H1 (cell line): ENCODE measurements at regions not wholly inside any gene's neighbourhood (a gene's known extent, or its start where the extent isn't known, plus 50 kb on each side); places are given as distances from the start of the nearest gene placed in this dataset.

ENCODE experiments used
- BCL11A ChIP-seq, 2 experiments: IDR thresholded peaks; one replicate each; pipeline ENCODE4 v1.6.1; 2011; ENCODE audit warnings: low read depth in 2 of 2, low read length in 2 of 2, mild to moderate bottlenecking in 2 of 2
- JUN ChIP-seq: IDR thresholded peaks from 2 replicates; pipeline ENCODE4 v1.6.1; 2011; ENCODE audit warnings: low read depth, mild to moderate bottlenecking, improper control_type of control experiment, low read length
- JUND ChIP-seq: IDR thresholded peaks from 2 replicates; pipeline ENCODE4 v1.6.1; 2011; ENCODE audit warnings: mild to moderate bottlenecking, improper control_type of control experiment, low read length
- RNF2 ChIP-seq: fragments of 200-900, 300-1000 bp; sonication (generic); IDR thresholded peaks from 2 replicates; pipeline ENCODE4 v1.7.1; 2016; ENCODE audit warnings: borderline replicate concordance, low read depth, mild to moderate bottlenecking, antibody characterized with exemption, low read length; ENCODE audit not compliant: poor library complexity, severe bottlenecking; ENCODE audit errors: missing control alignments
- SUZ12 ChIP-seq: fragments of 200-600 bp; sonication (generic); IDR thresholded peaks from 2 replicates; pipeline ENCODE4 v1.6.1; 2012; ENCODE audit warnings: mild to moderate bottlenecking, inconsistent platforms, low read length, moderate library complexity, mixed read lengths
- TF ChIP-seq, protein P1 (sequence below): fragments of 300-600 bp; sonication (generic); IDR thresholded peaks from 2 replicates; pipeline ENCODE4 v1.7.1; 2012; ENCODE audit warnings: low read length, moderate library complexity, mild to moderate bottlenecking, inconsistent platforms; ENCODE audit not compliant: insufficient replicate concordance
- TF ChIP-seq, protein P2 (sequence below): IDR thresholded peaks from 2 replicates; pipeline ENCODE4 v1.6.1; 2012; ENCODE audit warnings: inconsistent platforms

- TF ChIP-seq, protein P1, sequence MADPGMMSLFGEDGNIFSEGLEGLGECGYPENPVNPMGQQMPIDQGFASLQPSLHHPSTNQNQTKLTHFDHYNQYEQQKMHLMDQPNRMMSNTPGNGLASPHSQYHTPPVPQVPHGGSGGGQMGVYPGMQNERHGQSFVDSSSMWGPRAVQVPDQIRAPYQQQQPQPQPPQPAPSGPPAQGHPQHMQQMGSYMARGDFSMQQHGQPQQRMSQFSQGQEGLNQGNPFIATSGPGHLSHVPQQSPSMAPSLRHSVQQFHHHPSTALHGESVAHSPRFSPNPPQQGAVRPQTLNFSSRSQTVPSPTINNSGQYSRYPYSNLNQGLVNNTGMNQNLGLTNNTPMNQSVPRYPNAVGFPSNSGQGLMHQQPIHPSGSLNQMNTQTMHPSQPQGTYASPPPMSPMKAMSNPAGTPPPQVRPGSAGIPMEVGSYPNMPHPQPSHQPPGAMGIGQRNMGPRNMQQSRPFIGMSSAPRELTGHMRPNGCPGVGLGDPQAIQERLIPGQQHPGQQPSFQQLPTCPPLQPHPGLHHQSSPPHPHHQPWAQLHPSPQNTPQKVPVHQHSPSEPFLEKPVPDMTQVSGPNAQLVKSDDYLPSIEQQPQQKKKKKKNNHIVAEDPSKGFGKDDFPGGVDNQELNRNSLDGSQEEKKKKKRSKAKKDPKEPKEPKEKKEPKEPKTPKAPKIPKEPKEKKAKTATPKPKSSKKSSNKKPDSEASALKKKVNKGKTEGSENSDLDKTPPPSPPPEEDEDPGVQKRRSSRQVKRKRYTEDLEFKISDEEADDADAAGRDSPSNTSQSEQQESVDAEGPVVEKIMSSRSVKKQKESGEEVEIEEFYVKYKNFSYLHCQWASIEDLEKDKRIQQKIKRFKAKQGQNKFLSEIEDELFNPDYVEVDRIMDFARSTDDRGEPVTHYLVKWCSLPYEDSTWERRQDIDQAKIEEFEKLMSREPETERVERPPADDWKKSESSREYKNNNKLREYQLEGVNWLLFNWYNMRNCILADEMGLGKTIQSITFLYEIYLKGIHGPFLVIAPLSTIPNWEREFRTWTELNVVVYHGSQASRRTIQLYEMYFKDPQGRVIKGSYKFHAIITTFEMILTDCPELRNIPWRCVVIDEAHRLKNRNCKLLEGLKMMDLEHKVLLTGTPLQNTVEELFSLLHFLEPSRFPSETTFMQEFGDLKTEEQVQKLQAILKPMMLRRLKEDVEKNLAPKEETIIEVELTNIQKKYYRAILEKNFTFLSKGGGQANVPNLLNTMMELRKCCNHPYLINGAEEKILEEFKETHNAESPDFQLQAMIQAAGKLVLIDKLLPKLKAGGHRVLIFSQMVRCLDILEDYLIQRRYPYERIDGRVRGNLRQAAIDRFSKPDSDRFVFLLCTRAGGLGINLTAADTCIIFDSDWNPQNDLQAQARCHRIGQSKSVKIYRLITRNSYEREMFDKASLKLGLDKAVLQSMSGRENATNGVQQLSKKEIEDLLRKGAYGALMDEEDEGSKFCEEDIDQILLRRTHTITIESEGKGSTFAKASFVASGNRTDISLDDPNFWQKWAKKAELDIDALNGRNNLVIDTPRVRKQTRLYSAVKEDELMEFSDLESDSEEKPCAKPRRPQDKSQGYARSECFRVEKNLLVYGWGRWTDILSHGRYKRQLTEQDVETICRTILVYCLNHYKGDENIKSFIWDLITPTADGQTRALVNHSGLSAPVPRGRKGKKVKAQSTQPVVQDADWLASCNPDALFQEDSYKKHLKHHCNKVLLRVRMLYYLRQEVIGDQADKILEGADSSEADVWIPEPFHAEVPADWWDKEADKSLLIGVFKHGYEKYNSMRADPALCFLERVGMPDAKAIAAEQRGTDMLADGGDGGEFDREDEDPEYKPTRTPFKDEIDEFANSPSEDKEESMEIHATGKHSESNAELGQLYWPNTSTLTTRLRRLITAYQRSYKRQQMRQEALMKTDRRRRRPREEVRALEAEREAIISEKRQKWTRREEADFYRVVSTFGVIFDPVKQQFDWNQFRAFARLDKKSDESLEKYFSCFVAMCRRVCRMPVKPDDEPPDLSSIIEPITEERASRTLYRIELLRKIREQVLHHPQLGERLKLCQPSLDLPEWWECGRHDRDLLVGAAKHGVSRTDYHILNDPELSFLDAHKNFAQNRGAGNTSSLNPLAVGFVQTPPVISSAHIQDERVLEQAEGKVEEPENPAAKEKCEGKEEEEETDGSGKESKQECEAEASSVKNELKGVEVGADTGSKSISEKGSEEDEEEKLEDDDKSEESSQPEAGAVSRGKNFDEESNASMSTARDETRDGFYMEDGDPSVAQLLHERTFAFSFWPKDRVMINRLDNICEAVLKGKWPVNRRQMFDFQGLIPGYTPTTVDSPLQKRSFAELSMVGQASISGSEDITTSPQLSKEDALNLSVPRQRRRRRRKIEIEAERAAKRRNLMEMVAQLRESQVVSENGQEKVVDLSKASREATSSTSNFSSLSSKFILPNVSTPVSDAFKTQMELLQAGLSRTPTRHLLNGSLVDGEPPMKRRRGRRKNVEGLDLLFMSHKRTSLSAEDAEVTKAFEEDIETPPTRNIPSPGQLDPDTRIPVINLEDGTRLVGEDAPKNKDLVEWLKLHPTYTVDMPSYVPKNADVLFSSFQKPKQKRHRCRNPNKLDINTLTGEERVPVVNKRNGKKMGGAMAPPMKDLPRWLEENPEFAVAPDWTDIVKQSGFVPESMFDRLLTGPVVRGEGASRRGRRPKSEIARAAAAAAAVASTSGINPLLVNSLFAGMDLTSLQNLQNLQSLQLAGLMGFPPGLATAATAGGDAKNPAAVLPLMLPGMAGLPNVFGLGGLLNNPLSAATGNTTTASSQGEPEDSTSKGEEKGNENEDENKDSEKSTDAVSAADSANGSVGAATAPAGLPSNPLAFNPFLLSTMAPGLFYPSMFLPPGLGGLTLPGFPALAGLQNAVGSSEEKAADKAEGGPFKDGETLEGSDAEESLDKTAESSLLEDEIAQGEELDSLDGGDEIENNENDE = no peak
- TF ChIP-seq SUZ12 = no peak
- TF ChIP-seq JUND = no peak
- TF ChIP-seq, protein P2, sequence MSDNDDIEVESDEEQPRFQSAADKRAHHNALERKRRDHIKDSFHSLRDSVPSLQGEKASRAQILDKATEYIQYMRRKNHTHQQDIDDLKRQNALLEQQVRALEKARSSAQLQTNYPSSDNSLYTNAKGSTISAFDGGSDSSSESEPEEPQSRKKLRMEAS = no peak
- no peak for TF ChIP-seq BCL11A (IDR thresholded peaks at IDR 0.05; ENCODE audit: low read depth in 2 of 2, low read length in 2 of 2)
- no peak for TF ChIP-seq JUN
- TF ChIP-seq RNF2 = no peak
These were observed 65.3 kb downstream of the CXCR4 start (continued) for GRCh38 chr2:136052369-136053362.
